ENCODE measurements at regions not wholly inside any gene's neighbourhood (a gene's known extent, or its start where the extent isn't known, plus 50 kb on each side); places are given as distances from the start of the nearest gene placed in this dataset.

GRCh38 chr7:125241548-125241947, 311.9 kb upstream of the POT1 start:
- TF ChIP-seq, protein P1, sequence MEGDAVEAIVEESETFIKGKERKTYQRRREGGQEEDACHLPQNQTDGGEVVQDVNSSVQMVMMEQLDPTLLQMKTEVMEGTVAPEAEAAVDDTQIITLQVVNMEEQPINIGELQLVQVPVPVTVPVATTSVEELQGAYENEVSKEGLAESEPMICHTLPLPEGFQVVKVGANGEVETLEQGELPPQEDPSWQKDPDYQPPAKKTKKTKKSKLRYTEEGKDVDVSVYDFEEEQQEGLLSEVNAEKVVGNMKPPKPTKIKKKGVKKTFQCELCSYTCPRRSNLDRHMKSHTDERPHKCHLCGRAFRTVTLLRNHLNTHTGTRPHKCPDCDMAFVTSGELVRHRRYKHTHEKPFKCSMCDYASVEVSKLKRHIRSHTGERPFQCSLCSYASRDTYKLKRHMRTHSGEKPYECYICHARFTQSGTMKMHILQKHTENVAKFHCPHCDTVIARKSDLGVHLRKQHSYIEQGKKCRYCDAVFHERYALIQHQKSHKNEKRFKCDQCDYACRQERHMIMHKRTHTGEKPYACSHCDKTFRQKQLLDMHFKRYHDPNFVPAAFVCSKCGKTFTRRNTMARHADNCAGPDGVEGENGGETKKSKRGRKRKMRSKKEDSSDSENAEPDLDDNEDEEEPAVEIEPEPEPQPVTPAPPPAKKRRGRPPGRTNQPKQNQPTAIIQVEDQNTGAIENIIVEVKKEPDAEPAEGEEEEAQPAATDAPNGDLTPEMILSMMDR (IDR thresholded peaks at IDR 0.05) = no peak
- no peak for TF ChIP-seq EZH2 (IDR thresholded peaks at IDR 0.05)
